ENCODE measurements at regions not wholly inside any gene's neighbourhood (a gene's known extent, or its start where the extent isn't known, plus 50 kb on each side); places are given as distances from the start of the nearest gene placed in this dataset.

- no peak overlapping the region for H3K4me3 ChIP-seq
- H3K27me3 ChIP-seq, result peaks cover 0 to 3% of the 10 kb centered on the region in 2 donors
- no peaks in the 10 kb centered on the region for H3K4me1 ChIP-seq
- intact Hi-C loops (cut with DNase I; ENCODE audit: low total_unique reads), result no loop called here
- TF ChIP-seq, protein P1, sequence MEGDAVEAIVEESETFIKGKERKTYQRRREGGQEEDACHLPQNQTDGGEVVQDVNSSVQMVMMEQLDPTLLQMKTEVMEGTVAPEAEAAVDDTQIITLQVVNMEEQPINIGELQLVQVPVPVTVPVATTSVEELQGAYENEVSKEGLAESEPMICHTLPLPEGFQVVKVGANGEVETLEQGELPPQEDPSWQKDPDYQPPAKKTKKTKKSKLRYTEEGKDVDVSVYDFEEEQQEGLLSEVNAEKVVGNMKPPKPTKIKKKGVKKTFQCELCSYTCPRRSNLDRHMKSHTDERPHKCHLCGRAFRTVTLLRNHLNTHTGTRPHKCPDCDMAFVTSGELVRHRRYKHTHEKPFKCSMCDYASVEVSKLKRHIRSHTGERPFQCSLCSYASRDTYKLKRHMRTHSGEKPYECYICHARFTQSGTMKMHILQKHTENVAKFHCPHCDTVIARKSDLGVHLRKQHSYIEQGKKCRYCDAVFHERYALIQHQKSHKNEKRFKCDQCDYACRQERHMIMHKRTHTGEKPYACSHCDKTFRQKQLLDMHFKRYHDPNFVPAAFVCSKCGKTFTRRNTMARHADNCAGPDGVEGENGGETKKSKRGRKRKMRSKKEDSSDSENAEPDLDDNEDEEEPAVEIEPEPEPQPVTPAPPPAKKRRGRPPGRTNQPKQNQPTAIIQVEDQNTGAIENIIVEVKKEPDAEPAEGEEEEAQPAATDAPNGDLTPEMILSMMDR (IDR thresholded peaks at IDR 0.05), result no peak
- H3K9me3 ChIP-seq, result no peaks in the 10 kb centered on the region
- H3K27ac ChIP-seq, result no peak overlapping the region
- no peak for DNase-seq
- no peaks in the 10 kb centered on the region for H3K36me3 ChIP-seq
Observed at GRCh38 chr11:11769362-11769761, 72.4 kb upstream of the USP47 start.

DNA sequence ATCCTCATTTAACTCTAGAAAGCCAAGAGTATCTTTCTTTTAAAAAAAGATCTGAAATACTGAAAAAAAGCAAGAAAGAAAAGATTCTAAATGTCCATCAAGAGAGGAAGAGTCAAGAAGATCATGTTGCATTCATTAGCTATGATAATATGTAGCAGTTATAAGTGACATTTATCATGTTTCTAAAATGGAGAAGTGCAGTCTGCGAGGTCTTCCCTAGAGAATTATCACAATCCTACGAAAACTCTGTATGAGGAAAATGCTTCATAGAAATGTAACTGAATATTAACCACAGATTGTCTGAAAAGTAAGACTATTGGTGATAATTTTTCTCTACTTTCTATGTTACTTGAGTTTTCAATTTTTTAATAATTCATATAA is 77.4 kb upstream of the USP47 start:
- Histone ChIP-seq H3K9me3 (no peaks in the 10 kb centered on the region), H3K4me3 (no peak overlapping the region)
- intact Hi-C loops (cut with DNase I; ENCODE audit: low total_unique reads), result no loop called here

GRCh38 chr11:11763796-11764422 is 77.9 kb upstream of the USP47 start:
- no peaks in the 10 kb centered on the region for H3K4me1 ChIP-seq
- no peaks in the 10 kb centered on the region for H3K36me3 ChIP-seq
- no peak overlapping the region for H3K4me3 ChIP-seq
- no peaks in the 10 kb centered on the region for H3K9me3 ChIP-seq
- intact Hi-C loops (cut with DNase I; ENCODE audit: low total_unique reads), result no loop called here
- no peak overlapping the region for H3K27ac ChIP-seq
- TF ChIP-seq, protein P1 (IDR thresholded peaks at IDR 0.05), result no peak
- no peak for DNase-seq
- H3K27me3 ChIP-seq, result peaks cover 0 to 11% of the 10 kb centered on the region in 2 donors

More for the DNA sequence above, 77.4 kb upstream of the USP47 start:
- Histone ChIP-seq H3K4me1 (no peaks in the 10 kb centered on the region), H3K36me3 (no peaks in the 10 kb centered on the region), H3K27me3 (peaks cover 0 to 12% of the 10 kb centered on the region in 2 donors), H3K27ac (no peak overlapping the region)
- TF ChIP-seq, protein P1 (IDR thresholded peaks at IDR 0.05), result no peak
- DNase-seq, result no peak

GRCh38 chr11:11760838-11761237 is 80.9 kb upstream of the USP47 start:
- DNase-seq, result no peak

DNA sequence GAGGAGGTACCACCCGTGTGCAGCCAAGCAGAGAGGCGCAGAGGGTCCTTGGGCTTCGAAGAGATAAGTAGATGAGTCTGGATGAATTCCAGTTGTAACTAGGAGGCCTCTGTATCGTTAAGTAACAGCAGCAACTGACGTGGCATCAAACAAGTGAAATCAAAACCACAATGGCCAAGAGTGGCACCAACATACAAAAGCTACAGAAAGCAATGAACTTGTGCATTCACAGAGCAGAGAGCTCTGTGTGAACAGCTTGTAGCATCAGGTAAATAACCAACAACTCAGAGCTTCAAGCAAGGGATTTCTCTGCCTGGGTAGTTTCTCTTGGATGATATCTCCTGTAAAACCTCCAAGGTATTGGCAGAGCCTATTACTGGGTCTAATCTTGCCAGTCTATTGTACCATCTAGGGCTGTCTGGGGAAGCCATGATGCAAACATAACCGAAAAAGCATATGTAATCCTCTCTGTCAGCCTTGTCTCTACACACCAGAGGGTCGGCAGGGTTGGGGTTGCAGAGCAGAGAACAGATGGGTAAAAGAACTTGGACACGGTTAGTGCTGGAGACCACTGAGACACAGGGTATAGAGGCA is 83.1 kb upstream of the USP47 start:
- intact Hi-C loops (cut with DNase I; ENCODE audit: low total_unique reads), result no loop called here
- Histone ChIP-seq H3K27ac (no peak overlapping the region), H3K27me3 (peaks cover 0 to 7% of the 10 kb centered on the region in 2 donors), H3K9me3 (no peaks in the 10 kb centered on the region), H3K4me1 (no peaks in the 10 kb centered on the region), H3K36me3 (no peaks in the 10 kb centered on the region), H3K4me3 (no peak overlapping the region)
- TF ChIP-seq, protein P1 (IDR thresholded peaks at IDR 0.05), result no peak
- no peak for DNase-seq

More at GRCh38 chr11:11760838-11761237, 80.9 kb upstream of the USP47 start:
- TF ChIP-seq, protein P1 (IDR thresholded peaks at IDR 0.05), result no peak
- intact Hi-C loops (cut with DNase I; ENCODE audit: low total_unique reads), result no loop called here
- peaks cover 0 to 11% of the 10 kb centered on the region in 2 donors for H3K27me3 ChIP-seq
- H3K9me3 ChIP-seq, result no peaks in the 10 kb centered on the region
- H3K4me3 ChIP-seq, result no peak overlapping the region
- H3K27ac ChIP-seq, result no peak overlapping the region
- no peaks in the 10 kb centered on the region for H3K36me3 ChIP-seq
- H3K4me1 ChIP-seq, result no peaks in the 10 kb centered on the region
